Activated naive CD4-positive, alpha-beta T cell treated with anti-CD3 and anti-CD28 coated beads, Interleukin-2, amount 10 ng/mL, durations not matched to agents 7 days and 5 days (primary cell): ENCODE measurements at regions not wholly inside any gene's neighbourhood (a gene's known extent, or its start where the extent isn't known, plus 50 kb on each side); places are given as distances from the start of the nearest gene placed in this dataset.

ENCODE experiments used
- CTCF ChIA-PET: fragments of 350-600 bp; sonication (Branson Sonifier 250); formaldehyde crosslinking; loops from one replicate; lab custom pipeline; 2021; ENCODE audit warnings: antibody characterized with exemption; lab: Charles Lee
- DNase-seq: peaks from one replicate; pipeline ENCODE4 v3.0.0-alpha.2; 2020
- H3K27ac Mint-ChIP-seq: one replicate; pipeline ENCODE4 v1.8.0; 2021; ENCODE audit warnings: mild to moderate bottlenecking, moderate library complexity, mixed read lengths
- H3K27me3 Mint-ChIP-seq: one replicate; pipeline ENCODE4 v1.8.0; 2021; ENCODE audit warnings: mild to moderate bottlenecking, mixed read lengths
- H3K36me3 Mint-ChIP-seq: one replicate; pipeline ENCODE4 v1.8.0; 2021; ENCODE audit warnings: mixed read lengths
- H3K4me1 Mint-ChIP-seq: one replicate; pipeline ENCODE4 v1.8.0; 2021; ENCODE audit warnings: mixed read lengths
- H3K4me3 Mint-ChIP-seq: one replicate; pipeline ENCODE4 v1.8.0; 2021; ENCODE audit warnings: mild to moderate bottlenecking, moderate library complexity, mixed read lengths
- H3K9me3 Mint-ChIP-seq: one replicate; pipeline ENCODE4 v1.8.0; 2021; ENCODE audit warnings: mixed read lengths

DNA sequence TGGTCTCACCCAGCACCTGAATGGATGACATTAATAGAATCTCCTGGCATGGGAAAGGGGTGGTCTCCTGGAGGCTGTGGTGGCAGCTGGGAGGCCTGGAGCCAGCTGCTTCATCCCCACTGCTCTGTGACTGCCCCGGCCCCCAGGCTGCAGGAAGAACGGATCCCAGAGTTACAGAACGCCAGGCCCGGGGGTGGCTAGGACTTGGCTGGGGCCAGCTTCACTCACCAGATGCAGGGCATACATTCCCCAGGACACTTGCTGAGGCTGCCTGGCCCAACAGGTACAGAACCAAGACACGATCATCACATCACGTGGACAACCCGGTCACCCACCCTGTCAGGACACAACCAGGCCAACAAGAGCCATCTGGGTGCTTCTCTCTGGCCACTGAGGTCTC lies 178.6 kb upstream of the SALL3 start:
- H3K27ac Mint-ChIP-seq = no peak overlapping the region
- CTCF ChIA-PET = no interaction called here
- no peaks in the 10 kb centered on the region for H3K36me3 Mint-ChIP-seq
- H3K9me3 Mint-ChIP-seq = peaks cover 5% of the 10 kb centered on the region
- no peak overlapping the region for H3K4me3 Mint-ChIP-seq
- no peak for DNase-seq
- H3K4me1 Mint-ChIP-seq = no peaks in the 10 kb centered on the region
- H3K27me3 Mint-ChIP-seq = no peaks in the 10 kb centered on the region

DNA sequence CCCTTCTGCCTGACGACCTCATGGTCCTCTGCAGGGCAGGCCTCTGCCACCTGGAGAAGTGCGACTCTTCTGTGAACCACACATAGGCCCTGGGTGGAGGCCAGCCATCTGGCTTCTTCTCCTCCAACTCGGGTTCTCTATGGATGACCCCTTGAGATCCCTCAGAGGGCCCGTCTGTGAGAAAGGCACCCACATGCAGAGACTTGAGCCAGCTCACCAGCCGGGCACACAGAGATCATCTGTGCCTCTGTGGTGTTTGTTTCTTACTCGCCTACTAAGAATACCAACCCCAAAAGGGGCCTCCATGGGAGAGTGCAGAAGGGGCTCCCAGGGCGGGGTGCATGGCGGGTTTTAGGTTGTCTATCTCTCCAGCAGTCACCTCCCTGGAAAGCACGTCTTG lies 176.5 kb upstream of the SALL3 start:
- CTCF ChIA-PET = no interaction called here
- H3K9me3 Mint-ChIP-seq = peaks cover 3% of the 10 kb centered on the region
- no peaks in the 10 kb centered on the region for H3K27me3 Mint-ChIP-seq
- no peak overlapping the region for H3K4me3 Mint-ChIP-seq
- no peak overlapping the region for H3K27ac Mint-ChIP-seq
- no peaks in the 10 kb centered on the region for H3K4me1 Mint-ChIP-seq
- DNase-seq = no peak
- H3K36me3 Mint-ChIP-seq = no peaks in the 10 kb centered on the region

DNA sequence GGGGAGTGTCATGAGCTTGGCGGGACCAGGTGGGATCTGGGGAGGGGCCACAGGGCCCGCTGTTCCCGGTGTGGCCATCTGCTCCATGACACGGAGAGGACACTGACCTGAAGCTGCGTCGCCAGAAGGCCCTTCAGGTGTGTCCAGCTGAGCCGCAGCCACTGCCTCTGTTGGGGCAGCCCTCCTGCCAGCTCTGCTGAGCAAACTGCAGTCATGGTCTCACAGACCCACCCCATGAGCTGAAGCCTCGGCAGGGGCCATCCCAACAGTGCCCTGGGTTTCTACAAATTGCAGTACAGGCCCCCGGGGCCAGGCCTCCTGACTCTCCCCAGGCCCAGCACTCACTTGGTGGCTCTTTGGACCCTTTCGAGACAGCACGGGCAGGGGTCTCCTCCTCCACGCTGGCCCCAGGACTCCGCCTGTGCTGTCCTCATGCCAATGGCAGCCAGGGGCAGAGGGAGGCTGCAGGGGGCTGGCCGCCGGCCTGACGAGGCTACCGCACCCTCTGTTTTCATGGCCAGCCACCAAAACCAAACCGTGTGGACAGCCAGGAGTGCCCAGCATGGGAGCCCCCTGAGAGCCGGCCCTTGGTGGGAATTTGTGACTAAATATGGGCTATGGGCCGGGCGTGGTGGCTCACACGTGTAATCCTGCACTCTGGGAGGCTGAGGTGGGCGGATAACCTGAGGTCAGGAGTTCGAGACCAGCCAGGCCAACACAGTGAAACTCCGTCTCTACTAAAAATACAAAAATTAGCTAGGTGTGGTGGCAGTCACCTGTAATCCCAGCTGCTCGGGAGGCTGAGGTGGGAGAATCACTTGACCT lies 175.2 kb upstream of the SALL3 start:
- DNase-seq = no peak
- H3K27ac Mint-ChIP-seq = no peak overlapping the region
- no peaks in the 10 kb centered on the region for H3K27me3 Mint-ChIP-seq
- H3K4me3 Mint-ChIP-seq = no peak overlapping the region
- CTCF ChIA-PET = no interaction called here
- H3K4me1 Mint-ChIP-seq = no peaks in the 10 kb centered on the region
- peaks cover 7% of the 10 kb centered on the region for H3K9me3 Mint-ChIP-seq
- H3K36me3 Mint-ChIP-seq = no peaks in the 10 kb centered on the region

DNA sequence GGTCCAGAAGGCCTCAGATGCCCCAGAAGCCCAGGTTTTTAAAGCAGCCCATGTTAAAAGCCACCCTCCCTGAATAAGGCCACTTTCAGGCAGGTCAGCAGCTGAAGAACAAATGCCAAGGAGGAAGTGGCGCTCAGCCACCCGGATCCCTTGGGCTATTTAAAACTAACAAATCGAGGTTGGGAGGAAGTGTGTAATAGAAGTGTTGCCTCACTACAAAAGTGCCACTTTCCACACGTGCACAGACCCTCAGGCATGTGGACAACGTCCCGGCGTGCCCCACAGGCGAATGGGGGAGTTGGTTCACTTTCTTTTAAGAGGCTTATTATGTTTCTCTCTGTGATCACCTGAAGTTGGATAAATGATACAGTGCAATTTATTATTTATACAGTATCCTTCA lies 173.8 kb upstream of the SALL3 start:
- Mint-ChIP-seq H3K9me3 (peaks cover 15% of the 10 kb centered on the region), H3K36me3 (no peaks in the 10 kb centered on the region), H3K27ac (no peak overlapping the region), H3K27me3 (no peaks in the 10 kb centered on the region), H3K4me3 (no peak overlapping the region), H3K4me1 (no peaks in the 10 kb centered on the region)
- no peak for DNase-seq
- CTCF ChIA-PET = no interaction called here

DNA sequence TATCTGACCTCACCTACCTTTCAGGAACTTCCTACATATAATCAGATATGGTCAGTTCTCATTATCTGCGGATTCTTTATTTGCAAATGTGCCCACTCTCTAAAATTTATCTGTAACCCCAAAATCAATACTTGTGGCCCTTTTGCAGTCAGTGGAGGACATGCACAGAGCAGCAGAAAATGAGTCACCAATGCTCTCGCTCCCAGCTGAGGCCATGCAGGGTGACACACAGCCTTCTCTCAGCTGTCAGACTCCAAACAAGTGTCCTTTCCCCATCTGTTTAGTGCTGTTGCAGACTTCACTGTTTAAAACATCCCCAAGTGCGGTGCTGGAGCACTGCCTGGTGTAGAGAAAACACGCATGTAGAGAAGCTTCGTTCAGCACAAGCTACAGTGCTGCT lies 171.9 kb upstream of the SALL3 start:
- Mint-ChIP-seq H3K27me3 (no peaks in the 10 kb centered on the region), H3K36me3 (no peaks in the 10 kb centered on the region), H3K9me3 (peaks cover 12% of the 10 kb centered on the region), H3K27ac (no peak overlapping the region), H3K4me1 (no peaks in the 10 kb centered on the region), H3K4me3 (no peak overlapping the region)
- CTCF ChIA-PET = no interaction called here
- no peak for DNase-seq

DNA sequence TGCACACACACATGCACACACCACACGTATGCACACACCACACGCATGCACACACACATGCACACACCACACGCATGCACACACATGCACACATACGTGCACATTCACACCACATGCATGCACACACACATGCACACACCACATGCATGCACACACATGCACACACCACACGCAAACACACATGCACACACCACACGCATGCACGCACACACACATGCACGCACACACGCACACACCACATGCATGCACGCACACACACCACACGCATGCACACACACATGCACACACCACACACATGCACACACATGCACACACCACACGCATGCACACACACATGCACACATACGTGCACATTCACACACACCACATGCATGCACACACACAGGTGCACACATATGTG lies 169.8 kb upstream of the SALL3 start:
- Mint-ChIP-seq H3K27me3 (peaks cover 10% of the 10 kb centered on the region), H3K4me3 (no peak overlapping the region), H3K36me3 (no peaks in the 10 kb centered on the region), H3K9me3 (peaks cover 12% of the 10 kb centered on the region), H3K4me1 (no peaks in the 10 kb centered on the region), H3K27ac (no peak overlapping the region)
- CTCF ChIA-PET = no interaction called here
- no peak for DNase-seq

DNA sequence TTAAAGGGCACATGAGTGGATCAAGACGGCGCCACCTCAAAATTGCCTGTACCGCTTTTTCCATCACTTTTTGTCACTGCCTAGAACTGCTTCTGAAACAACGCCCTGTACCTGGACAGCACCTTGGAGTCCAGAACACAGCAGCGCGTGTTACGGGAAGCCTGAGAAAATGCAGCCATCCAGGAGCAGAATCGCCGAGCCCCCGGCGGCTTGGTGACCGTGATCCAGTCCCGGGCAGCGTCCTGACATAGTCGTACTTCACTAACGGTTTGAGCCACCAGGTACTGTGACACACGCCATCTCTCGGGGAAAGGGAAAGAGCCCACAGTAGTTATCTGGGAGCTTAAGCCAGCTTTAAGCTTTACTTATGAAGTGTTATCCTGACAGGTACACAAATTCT lies 168.9 kb upstream of the SALL3 start:
- no peak for DNase-seq
- H3K4me3 Mint-ChIP-seq = no peak overlapping the region
- peaks cover 10% of the 10 kb centered on the region for H3K27me3 Mint-ChIP-seq
- H3K36me3 Mint-ChIP-seq = no peaks in the 10 kb centered on the region
- no peaks in the 10 kb centered on the region for H3K4me1 Mint-ChIP-seq
- H3K9me3 Mint-ChIP-seq = peaks cover 12% of the 10 kb centered on the region
- H3K27ac Mint-ChIP-seq = no peak overlapping the region
- CTCF ChIA-PET = no interaction called here

DNA sequence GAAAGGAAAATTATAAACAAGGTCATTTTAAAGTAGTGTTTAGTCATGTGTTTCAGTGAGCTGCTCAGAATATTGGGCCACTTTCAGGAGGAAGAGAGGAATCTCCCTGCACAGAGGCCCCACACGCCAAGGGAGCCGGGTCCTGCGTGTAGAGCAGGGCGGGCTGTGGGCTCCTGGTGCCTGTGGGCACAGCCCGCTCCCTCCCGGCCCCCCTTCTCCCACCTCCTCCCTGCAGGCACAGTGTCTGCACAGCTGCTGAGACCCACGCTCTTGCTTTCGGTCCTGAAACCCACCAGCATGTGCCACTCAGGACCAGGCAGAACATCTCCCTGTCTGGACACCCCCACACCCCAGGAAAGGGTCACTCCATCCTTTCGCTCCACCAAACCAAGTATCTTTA lies 167.6 kb upstream of the SALL3 start:
- Mint-ChIP-seq H3K4me1 (no peaks in the 10 kb centered on the region), H3K27ac (no peak overlapping the region), H3K9me3 (peaks cover 12% of the 10 kb centered on the region), H3K27me3 (peaks cover 10% of the 10 kb centered on the region), H3K4me3 (no peak overlapping the region), H3K36me3 (no peaks in the 10 kb centered on the region)
- CTCF ChIA-PET = no interaction called here
- DNase-seq = no peak

DNA sequence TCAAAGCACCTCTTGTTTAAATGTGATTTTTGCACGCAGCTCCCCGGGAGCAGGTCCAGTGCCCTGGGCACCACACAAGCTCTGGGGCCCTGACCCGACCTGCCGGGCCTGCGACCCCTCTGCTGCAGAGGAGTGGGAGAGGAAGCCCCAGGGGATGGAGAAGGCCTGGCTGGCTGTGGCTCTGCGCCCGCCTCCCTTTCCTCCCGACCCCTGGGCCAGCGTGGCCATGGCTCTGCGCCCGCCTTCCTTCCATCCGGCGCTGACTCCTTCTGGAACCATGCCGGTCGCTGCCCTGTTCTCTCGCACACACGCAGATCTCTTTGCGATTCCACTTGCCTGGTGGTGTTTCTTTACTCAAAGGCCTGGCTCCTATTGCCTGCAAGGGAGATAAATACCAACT lies 166.5 kb upstream of the SALL3 start:
- no peak overlapping the region for H3K4me3 Mint-ChIP-seq
- no peaks in the 10 kb centered on the region for H3K4me1 Mint-ChIP-seq
- peaks cover 12% of the 10 kb centered on the region for H3K9me3 Mint-ChIP-seq
- H3K27me3 Mint-ChIP-seq = peaks cover 10% of the 10 kb centered on the region
- no peaks in the 10 kb centered on the region for H3K36me3 Mint-ChIP-seq
- CTCF ChIA-PET = no interaction called here
- H3K27ac Mint-ChIP-seq = no peak overlapping the region
- no peak for DNase-seq

DNA sequence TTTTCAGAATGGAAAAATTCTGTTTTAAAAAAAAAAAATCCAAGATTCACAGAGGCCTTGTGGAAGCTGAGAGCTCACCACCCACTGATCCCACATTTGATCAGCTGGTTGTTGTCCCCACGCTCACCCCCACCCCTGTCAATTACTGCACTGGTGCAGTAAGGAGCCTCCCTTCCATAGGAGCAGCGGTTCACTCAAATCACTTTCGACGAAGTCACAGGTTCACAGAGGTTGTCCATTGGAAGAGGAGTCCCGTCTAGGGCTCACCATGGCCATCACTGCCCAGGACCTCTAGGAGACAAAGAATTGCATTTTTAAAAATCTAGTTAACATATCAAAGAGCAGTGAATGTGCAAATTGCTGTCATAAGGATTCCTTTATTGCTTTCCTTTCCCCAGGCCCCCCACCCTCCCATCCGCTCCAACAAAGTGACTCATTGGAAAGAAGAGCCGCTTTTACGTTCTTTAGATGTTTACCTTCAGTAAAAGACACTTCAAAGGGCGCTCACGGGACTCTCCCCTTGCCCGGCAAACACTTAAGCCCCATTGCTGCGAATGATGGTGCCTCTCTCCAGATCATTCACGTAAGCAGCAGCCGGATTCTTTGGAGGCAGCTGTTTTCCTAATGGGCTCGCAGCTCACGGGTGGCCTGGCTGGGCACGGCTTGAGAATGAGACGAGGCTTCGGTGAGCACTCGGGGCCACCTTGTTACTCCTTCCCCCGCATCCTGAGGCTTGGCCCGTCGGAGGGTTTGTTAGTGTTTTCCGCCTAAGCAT lies 165.5 kb upstream of the SALL3 start:
- peaks cover 10% of the 10 kb centered on the region for H3K27me3 Mint-ChIP-seq
- H3K4me3 Mint-ChIP-seq = no peak overlapping the region
- no peaks in the 10 kb centered on the region for H3K36me3 Mint-ChIP-seq
- no peak for DNase-seq
- H3K27ac Mint-ChIP-seq = no peak overlapping the region
- CTCF ChIA-PET = no interaction called here
- peaks cover 11% of the 10 kb centered on the region for H3K9me3 Mint-ChIP-seq
- H3K4me1 Mint-ChIP-seq = no peaks in the 10 kb centered on the region

DNA sequence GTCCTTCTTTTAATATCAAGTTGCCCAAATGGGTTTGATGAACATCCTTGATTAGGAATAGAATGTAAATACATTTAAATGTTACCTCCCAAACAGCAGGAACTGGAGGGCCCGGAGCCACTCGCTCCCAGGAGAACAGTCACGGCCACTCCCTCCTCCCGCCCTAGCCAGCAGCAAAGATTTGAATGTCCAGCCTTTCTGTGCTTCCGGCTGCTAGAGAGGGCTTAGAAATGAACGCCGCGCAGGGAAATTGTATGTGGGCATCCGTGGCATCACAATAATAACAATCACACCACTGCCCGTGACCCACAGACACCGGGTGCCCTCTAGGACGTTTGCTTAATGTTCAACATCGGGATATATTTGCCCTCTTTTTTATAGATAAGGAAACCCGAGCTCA lies 164.9 kb upstream of the SALL3 start:
- Mint-ChIP-seq H3K27me3 (peaks cover 10% of the 10 kb centered on the region), H3K27ac (no peak overlapping the region), H3K4me3 (no peak overlapping the region), H3K36me3 (no peaks in the 10 kb centered on the region), H3K4me1 (no peaks in the 10 kb centered on the region), H3K9me3 (peaks cover 4% of the 10 kb centered on the region)
- DNase-seq = no peak
- CTCF ChIA-PET = no interaction called here

DNA sequence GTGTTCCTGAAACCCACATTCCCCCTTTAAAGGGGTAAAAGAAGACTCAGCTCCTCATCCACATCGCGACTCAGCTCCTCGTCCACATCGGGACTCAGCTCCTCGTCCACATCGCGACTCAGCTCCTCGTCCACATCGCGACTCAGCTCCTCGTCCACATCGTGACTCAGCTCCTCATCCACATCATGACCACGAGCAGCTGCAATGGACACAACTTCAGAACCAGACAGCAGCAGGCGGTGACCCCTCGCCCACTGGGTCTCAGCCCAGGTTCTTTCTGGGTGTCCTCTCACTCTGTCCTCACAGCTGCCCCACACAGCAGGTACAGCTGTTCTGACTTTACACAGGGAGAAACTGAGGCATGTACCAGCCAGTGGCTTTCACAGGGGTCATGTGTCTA lies 163.5 kb upstream of the SALL3 start:
- Mint-ChIP-seq H3K27ac (no peak overlapping the region), H3K36me3 (no peaks in the 10 kb centered on the region), H3K27me3 (peaks cover 10% of the 10 kb centered on the region), H3K9me3 (no peaks in the 10 kb centered on the region), H3K4me1 (no peaks in the 10 kb centered on the region), H3K4me3 (no peak overlapping the region)
- CTCF ChIA-PET = no interaction called here
- no peak for DNase-seq

DNA sequence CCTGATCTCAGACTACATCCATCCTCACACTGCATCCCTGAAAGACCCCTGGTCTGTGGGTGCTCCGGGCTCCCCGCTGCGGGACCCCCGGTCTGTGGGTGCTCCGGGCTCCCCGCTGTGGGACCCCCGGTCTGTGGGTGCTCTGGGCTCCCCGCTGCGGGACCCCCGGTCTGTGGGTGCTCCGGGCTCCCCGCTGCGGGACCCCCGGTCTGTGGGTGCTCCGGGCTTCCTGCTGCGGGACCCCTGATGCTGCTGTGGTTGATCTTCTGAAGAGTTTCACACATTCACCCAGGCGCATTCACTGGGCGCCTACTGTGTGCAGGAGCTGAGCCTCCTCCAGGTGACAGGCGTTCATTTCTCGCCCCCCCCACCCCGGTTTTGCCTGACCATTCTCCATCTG lies 162.7 kb upstream of the SALL3 start:
- Mint-ChIP-seq H3K27ac (no peak overlapping the region), H3K4me3 (no peak overlapping the region), H3K9me3 (no peaks in the 10 kb centered on the region), H3K27me3 (peaks cover 10% of the 10 kb centered on the region), H3K36me3 (no peaks in the 10 kb centered on the region), H3K4me1 (no peaks in the 10 kb centered on the region)
- no peak for DNase-seq
- CTCF ChIA-PET = no interaction called here

DNA sequence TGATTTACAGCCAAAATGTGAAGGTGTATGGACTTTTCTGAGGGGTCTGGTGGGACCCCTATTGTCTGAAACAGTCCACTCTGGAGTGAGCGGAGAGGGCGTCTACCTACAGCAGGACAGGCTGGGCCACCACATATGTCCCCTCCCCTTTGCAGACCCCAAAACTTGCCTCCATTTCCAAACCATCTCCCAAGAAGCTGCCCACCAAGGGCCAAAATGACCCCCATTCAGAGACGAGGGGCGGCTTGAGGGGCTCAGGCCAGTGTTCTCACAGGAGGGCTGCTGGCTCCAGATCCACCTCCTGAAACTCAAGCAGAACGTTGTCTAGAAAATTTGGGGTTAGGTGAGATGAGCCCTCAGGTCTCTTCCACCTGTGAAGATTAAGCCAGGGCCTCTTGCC lies 161.1 kb upstream of the SALL3 start:
- Mint-ChIP-seq H3K4me3 (no peak overlapping the region), H3K9me3 (no peaks in the 10 kb centered on the region), H3K4me1 (no peaks in the 10 kb centered on the region), H3K27me3 (peaks cover 10% of the 10 kb centered on the region), H3K27ac (no peak overlapping the region), H3K36me3 (no peaks in the 10 kb centered on the region)
- DNase-seq = no peak
- CTCF ChIA-PET = no interaction called here

DNA sequence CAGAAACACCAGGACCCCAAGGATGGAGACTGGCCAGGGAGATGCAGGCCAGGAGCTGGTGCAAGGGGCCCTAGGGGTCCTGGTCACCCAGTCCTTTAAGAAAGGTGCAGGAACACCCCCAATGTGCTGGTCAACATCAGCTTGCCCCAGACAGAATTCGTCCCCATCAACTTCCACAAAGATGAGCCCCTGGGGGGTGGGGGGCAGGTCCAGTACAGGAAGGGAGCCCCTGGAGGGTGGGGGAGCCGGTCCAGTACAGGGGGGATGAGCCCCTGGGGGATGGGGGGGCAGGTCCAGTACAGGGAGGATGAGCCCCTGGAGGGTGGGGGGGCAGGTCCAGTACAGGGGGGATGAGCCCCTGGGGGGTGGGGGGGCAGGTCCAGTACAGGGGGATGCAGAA lies 160.7 kb upstream of the SALL3 start:
- no peak overlapping the region for H3K4me3 Mint-ChIP-seq
- CTCF ChIA-PET = no interaction called here
- no peaks in the 10 kb centered on the region for H3K9me3 Mint-ChIP-seq
- no peak overlapping the region for H3K27ac Mint-ChIP-seq
- DNase-seq = no peak
- H3K4me1 Mint-ChIP-seq = no peaks in the 10 kb centered on the region
- H3K36me3 Mint-ChIP-seq = no peaks in the 10 kb centered on the region
- peaks cover 8% of the 10 kb centered on the region for H3K27me3 Mint-ChIP-seq
